Hepatocyte (in vitro differentiated cells): ENCODE measurements at regions not wholly inside any gene's neighbourhood (a gene's known extent, or its start where the extent isn't known, plus 50 kb on each side); places are given as distances from the start of the nearest gene placed in this dataset.

Source experiments
- DNase-seq: peaks from one replicate; pipeline ENCODE4 v3.0.0-alpha.2; 2016; ENCODE audit warnings: low spot score
- H2AFZ ChIP-seq: fragments of 200-600 bp; sonication (generic); 2 replicates; pipeline ENCODE4 v1.6.0; 2016; ENCODE audit warnings: antibody characterized with exemption, mild to moderate bottlenecking
- H3K27ac ChIP-seq: fragments of 200-600 bp; sonication (generic); 2 replicates; pipeline ENCODE4 v1.5.1; 2016; ENCODE audit warnings: mild to moderate bottlenecking
- H3K27me3 ChIP-seq: fragments of 200-600 bp; sonication (generic); 2 replicates; pipeline ENCODE4 v1.6.1; 2016
- H3K36me3 ChIP-seq: fragments of 200-600 bp; sonication (generic); replicated peaks from 2 replicates; pipeline ENCODE4 v1.5.1; 2016; ENCODE audit warnings: low read depth; ENCODE audit not compliant: insufficient read depth
- H3K4me1 ChIP-seq: fragments of 200-600 bp; sonication (generic); 2 replicates; pipeline ENCODE4 v1.5.1; 2016; ENCODE audit warnings: mild to moderate bottlenecking, moderate library complexity; ENCODE audit not compliant: insufficient read depth
- H3K4me2 ChIP-seq: fragments of 200-600 bp; sonication (generic); 2 replicates; pipeline ENCODE4 v1.6.0; 2016
- H3K4me3 ChIP-seq: fragments of 200-600 bp; sonication (generic); 2 replicates; pipeline ENCODE4 v1.5.1; 2016; ENCODE audit warnings: mild to moderate bottlenecking
- H3K79me2 ChIP-seq: fragments of 200-600 bp; sonication (generic); 2 replicates; pipeline ENCODE4 v1.6.0; 2017; ENCODE audit warnings: mild to moderate bottlenecking
- H3K9me2 ChIP-seq: fragments of 200-600 bp; sonication (generic); replicated peaks from 2 replicates; pipeline ENCODE4 v1.6.0; 2017; ENCODE audit warnings: mild to moderate bottlenecking; ENCODE audit not compliant: insufficient read depth
- H3K9me3 ChIP-seq: fragments of 200-600 bp; sonication (generic); 2 replicates; pipeline ENCODE4 v1.5.1; 2016; ENCODE audit warnings: low read depth, mild to moderate bottlenecking
- H4K20me1 ChIP-seq: fragments of 200-600 bp; sonication (generic); 2 replicates; pipeline ENCODE4 v1.6.0; 2016; ENCODE audit warnings: mild to moderate bottlenecking; ENCODE audit not compliant: insufficient read depth, poor library complexity, severe bottlenecking
- CTCF ChIP-seq: fragments of 200-600 bp; sonication (generic); IDR thresholded peaks from 2 replicates; pipeline ENCODE4 v1.5.1; 2016; ENCODE audit warnings: antibody characterized with exemption, mild to moderate bottlenecking; ENCODE audit not compliant: poor library complexity
- EZH2 ChIP-seq: fragments of 200-600 bp; sonication (generic); IDR thresholded peaks from 2 replicates; pipeline ENCODE4 v1.6.1; 2016; ENCODE audit warnings: antibody characterized with exemption, mild to moderate bottlenecking, borderline replicate concordance
- EZH2phosphoT487 ChIP-seq: fragments of 200-600 bp; sonication (generic); IDR thresholded peaks from one replicate; pipeline ENCODE4 v1.6.1; 2018; ENCODE audit warnings: antibody characterized with exemption, mild to moderate bottlenecking, low read depth, moderate library complexity; ENCODE audit not compliant: unreplicated experiment, severe bottlenecking
- WGBS: methylation state at CpG from one replicate; pipeline ENCODE4 v1.1.6; 2016; ENCODE audit warnings: low lambda C conversion rate; ENCODE audit errors: missing lambda C conversion rate; 5-methylcytosine and 5-hydroxymethylcytosine counted together

- Histone ChIP-seq H3K36me3 (no peaks in the 10 kb centered on the region), H3K9me3 (no peaks in the 10 kb centered on the region), H3K9me2 (no peaks in the 10 kb centered on the region), H2AFZ (no peak overlapping the region), H3K27ac (no peak overlapping the region), H3K27me3 (no peaks in the 10 kb centered on the region), H3K79me2 (no peaks in the 10 kb centered on the region), H3K4me2 (no peak overlapping the region), H3K4me1 (no peaks in the 10 kb centered on the region), H3K4me3 (no peak overlapping the region), H4K20me1 (no peaks in the 10 kb centered on the region)
- WGBS, result 52% methylated on average over 3 of the region's 3 CpGs
- TF ChIP-seq EZH2 (no peak), EZH2phosphoT487 (no peak), CTCF (no peak)
- DNase-seq, result no peak
These were observed 188.7 kb upstream of the FBXL4 start for GRCh38 chr6:99136488-99136887.

DNA sequence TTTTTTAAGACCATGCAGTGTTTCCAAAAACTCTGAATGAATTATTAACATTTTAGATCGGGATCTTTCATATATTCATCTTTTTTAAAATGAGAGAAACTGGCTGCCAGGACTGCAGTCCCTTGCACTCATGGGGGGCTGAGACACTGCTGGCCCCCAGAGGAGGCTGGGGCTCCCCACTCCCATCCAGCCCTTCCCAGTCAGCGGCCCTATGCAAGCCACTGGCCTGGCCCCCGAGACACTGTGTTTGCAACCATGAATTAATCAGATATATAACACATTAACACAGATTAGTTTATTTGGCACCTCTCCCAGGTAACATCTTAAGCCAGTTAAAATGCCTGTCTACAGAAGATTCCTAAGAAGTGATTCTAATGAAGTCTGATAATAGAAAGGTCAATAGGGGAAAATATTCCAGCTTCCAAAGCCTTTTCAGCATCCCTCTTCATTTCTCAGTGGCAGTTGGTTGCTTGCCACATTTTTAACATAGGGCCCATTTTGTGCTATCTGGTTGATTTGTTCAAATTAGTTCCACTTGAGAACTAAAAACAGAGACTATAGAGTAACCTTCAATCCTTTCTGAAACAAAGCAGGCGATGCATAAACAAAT is 184.4 kb upstream of the FBXL4 start:
- TF ChIP-seq EZH2 (no peak), CTCF (no peak)
- H3K27ac ChIP-seq, result no peak overlapping the region
- no peaks in the 10 kb centered on the region for H3K9me2 ChIP-seq
- H3K4me2 ChIP-seq, result no peak overlapping the region
- no peak overlapping the region for H3K4me3 ChIP-seq
- no peaks in the 10 kb centered on the region for H3K9me3 ChIP-seq
- H2AFZ ChIP-seq, result no peak overlapping the region
- no peaks in the 10 kb centered on the region for H3K36me3 ChIP-seq
- no peak for DNase-seq
- H4K20me1 ChIP-seq, result no peaks in the 10 kb centered on the region
- no peaks in the 10 kb centered on the region for H3K79me2 ChIP-seq
- no peaks in the 10 kb centered on the region for H3K27me3 ChIP-seq
- WGBS, result 94% methylated on average over 4 of the region's 4 CpGs
- no peaks in the 10 kb centered on the region for H3K4me1 ChIP-seq

GRCh38 chr6:99130897-99131873 is 183.4 kb upstream of the FBXL4 start:
- Histone ChIP-seq H3K9me2 (no peaks in the 10 kb centered on the region), H3K9me3 (no peaks in the 10 kb centered on the region)

More at GRCh38 chr6:99130897-99131873, 183.4 kb upstream of the FBXL4 start:
- Histone ChIP-seq H3K4me2 (no peak overlapping the region), H3K4me3 (no peak overlapping the region), H3K36me3 (no peaks in the 10 kb centered on the region), H4K20me1 (no peaks in the 10 kb centered on the region), H3K27me3 (no peaks in the 10 kb centered on the region), H2AFZ (no peak overlapping the region), H3K4me1 (no peaks in the 10 kb centered on the region), H3K79me2 (no peaks in the 10 kb centered on the region), H3K27ac (no peak overlapping the region)
- 54% methylated on average over 15 of the region's 15 CpGs for WGBS
- TF ChIP-seq CTCF (peak; percentile 5), EZH2 (no peak), EZH2phosphoT487 (no peak)
- DNase-seq, result no peak
